ENCODE measurements at regions not wholly inside any gene's neighbourhood (a gene's known extent, or its start where the extent isn't known, plus 50 kb on each side); places are given as distances from the start of the nearest gene placed in this dataset.
"Not testable (repeated sequence)": the region's sequence is repeated elsewhere in the genome, so short reads cannot be mapped to it uniquely, and the experiment has no call there.

GRCh38 chr5:34436761-34437501 is 219.2 kb upstream of the RAI14 start:
- DNase-seq (ENCODE audit: low read depth in 3 of 3, low spot score in 1 of 3) = no peak

- no peak for DNase-seq (ENCODE audit: low read depth in 3 of 3, low spot score in 1 of 3)
These were observed 216.5 kb upstream of the RAI14 start for GRCh38 chr5:34439601-34440000.

- DNase-seq (ENCODE audit: low read depth in 3 of 3, low spot score in 1 of 3) = not testable (repeated sequence)
These were observed 214.4 kb upstream of the RAI14 start for GRCh38 chr5:34441767-34442166.

GRCh38 chr5:34447424-34447823 is 208.7 kb upstream of the RAI14 start:
- no peak for DNase-seq (ENCODE audit: low read depth in 3 of 3, low spot score in 1 of 3)

GRCh38 chr5:34449639-34450038 is 206.5 kb upstream of the RAI14 start:
- DNase-seq (ENCODE audit: low read depth in 3 of 3, low spot score in 1 of 3) = no peak

- DNase-seq (ENCODE audit: low read depth in 3 of 3, low spot score in 1 of 3) = no peak
These were observed 205.8 kb upstream of the RAI14 start for GRCh38 chr5:34450338-34450737.

- DNase-seq (ENCODE audit: low read depth in 3 of 3, low spot score in 1 of 3) = no peak
These were observed 203.8 kb upstream of the RAI14 start for GRCh38 chr5:34452170-34452828.

GRCh38 chr5:34455098-34455497 is 201.0 kb upstream of the RAI14 start:
- DNase-seq (ENCODE audit: low read depth in 3 of 3, low spot score in 1 of 3) = no peak

GRCh38 chr5:34459908-34460307 is 196.2 kb upstream of the RAI14 start:
- DNase-seq (ENCODE audit: low read depth in 3 of 3, low spot score in 1 of 3) = no peak

GRCh38 chr5:34460496-34460895 is 195.6 kb upstream of the RAI14 start:
- DNase-seq (ENCODE audit: low read depth in 3 of 3, low spot score in 1 of 3) = no peak

GRCh38 chr5:34464829-34465228 is 191.3 kb upstream of the RAI14 start:
- no peak for DNase-seq (ENCODE audit: low read depth in 3 of 3, low spot score in 1 of 3)

- not testable (repeated sequence) for DNase-seq (ENCODE audit: low read depth in 3 of 3, low spot score in 1 of 3)
These were observed 190.8 kb upstream of the RAI14 start for GRCh38 chr5:34465301-34465700.

- DNase-seq (ENCODE audit: low read depth in 3 of 3, low spot score in 1 of 3) = not testable (repeated sequence)
These were observed 189.4 kb upstream of the RAI14 start for GRCh38 chr5:34466519-34467388.

- no peak for DNase-seq (ENCODE audit: low read depth in 3 of 3, low spot score in 1 of 3)
These were observed 188.7 kb upstream of the RAI14 start for GRCh38 chr5:34467436-34467835.

- not testable (repeated sequence) for DNase-seq (ENCODE audit: low read depth in 3 of 3, low spot score in 1 of 3)
These were observed 188.1 kb upstream of the RAI14 start for GRCh38 chr5:34467984-34468383.

- DNase-seq (ENCODE audit: low read depth in 3 of 3, low spot score in 1 of 3) = no peak
These were observed 186.2 kb upstream of the RAI14 start for GRCh38 chr5:34469971-34470370.

- no peak for DNase-seq (ENCODE audit: low read depth in 3 of 3, low spot score in 1 of 3)
These were observed 181.5 kb upstream of the RAI14 start for GRCh38 chr5:34474573-34475021.

GRCh38 chr5:34475249-34475966 is 180.7 kb upstream of the RAI14 start:
- no peak for DNase-seq (ENCODE audit: low read depth in 3 of 3, low spot score in 1 of 3)

- no peak for DNase-seq (ENCODE audit: low read depth in 3 of 3, low spot score in 1 of 3)
These were observed 179.1 kb upstream of the RAI14 start for GRCh38 chr5:34476941-34477565.

- no peak for DNase-seq (ENCODE audit: low read depth in 3 of 3, low spot score in 1 of 3)
These were observed 175.2 kb upstream of the RAI14 start for GRCh38 chr5:34480810-34481528.
